HG03575 (cell line): ENCODE measurements at regions not wholly inside any gene's neighbourhood (a gene's known extent, or its start where the extent isn't known, plus 50 kb on each side); places are given as distances from the start of the nearest gene placed in this dataset.

ENCODE experiments used
- ATAC-seq: cut with Tn5 transposase; IDR thresholded peaks from one replicate; pipeline ENCODE4 v1.9.1; 2021; ENCODE audit not compliant: unreplicated experiment, insufficient number of reproducible peaks, low FRiP score; ENCODE audit errors: extremely low read depth

DNA sequence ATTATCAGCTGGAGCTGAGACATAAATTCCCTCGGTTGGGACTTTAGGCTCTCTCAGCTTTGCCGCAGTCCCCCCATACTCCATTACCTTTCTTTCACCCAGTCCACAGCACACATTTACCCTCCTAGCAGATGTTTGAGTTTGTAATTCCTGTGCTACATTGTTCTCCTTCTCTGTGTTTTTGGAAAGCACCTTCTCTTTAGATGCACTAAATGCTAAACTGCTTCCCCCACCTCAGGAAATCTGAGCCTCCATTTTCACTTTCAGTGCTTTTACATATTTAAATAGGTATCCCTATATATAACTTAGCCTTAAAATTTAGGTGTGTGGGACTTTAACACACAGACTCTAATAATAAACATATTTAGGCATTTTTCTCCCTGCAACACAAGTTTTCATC lies 356.9 kb downstream of the NFIB start:
- ATAC-seq, result no peak

DNA sequence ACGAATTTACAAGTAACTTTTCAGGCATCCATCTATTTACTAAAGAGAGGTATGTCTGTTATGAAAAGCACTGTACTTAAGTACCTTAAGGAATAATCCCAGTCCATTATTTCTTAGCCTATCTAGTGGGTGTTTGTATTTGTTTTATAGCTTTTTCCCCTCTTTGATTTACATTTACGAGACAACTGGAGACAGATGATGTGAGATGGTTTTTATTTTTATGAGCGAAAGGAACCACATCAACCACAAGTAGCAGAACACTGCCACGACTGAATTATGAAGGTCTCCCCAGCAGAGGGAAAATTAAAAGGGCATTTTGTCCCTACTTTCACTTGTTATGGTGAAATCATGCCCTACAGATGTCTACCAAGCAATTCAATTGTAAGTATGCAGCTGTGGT lies 357.8 kb downstream of the NFIB start:
- ATAC-seq, result no peak

DNA sequence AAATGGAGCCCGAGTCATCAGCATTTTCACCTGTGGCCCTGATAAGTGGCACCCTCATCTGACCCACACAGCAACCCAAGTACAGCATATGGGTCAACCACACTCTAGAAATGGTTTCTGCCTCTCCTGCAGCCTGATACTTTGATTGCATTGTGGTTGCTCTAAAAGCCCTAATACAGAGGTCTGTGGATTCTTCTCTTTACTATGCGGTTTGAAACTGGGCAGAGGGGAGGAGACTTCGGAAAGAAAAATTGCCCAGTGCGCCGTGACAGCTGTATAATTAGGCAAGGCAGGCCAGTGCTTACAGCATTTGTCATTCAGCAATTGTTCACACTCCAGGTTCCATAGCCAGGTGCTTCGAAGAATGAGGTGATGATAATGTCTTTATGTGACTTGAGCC lies 361.0 kb downstream of the NFIB start:
- ATAC-seq, result no peak

DNA sequence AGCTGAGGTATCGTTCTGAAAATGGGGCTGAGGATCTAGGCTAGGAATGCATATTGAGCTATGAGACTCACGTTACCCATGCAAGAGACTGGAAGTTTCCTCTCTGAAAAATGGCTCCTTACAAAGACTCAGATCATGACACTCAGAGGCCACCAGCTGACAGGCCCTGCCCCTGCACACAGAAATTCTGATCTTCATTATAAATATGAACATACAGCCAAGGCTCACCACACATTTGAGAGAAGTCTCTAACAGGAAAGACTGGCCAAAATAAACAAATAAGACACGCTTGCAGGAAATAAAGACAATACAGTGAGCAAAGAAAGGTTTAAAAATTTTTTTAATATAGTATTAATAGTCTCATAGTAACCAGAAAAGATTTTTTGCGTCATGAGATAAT lies 365.9 kb downstream of the NFIB start:
- ATAC-seq, result no peak

DNA sequence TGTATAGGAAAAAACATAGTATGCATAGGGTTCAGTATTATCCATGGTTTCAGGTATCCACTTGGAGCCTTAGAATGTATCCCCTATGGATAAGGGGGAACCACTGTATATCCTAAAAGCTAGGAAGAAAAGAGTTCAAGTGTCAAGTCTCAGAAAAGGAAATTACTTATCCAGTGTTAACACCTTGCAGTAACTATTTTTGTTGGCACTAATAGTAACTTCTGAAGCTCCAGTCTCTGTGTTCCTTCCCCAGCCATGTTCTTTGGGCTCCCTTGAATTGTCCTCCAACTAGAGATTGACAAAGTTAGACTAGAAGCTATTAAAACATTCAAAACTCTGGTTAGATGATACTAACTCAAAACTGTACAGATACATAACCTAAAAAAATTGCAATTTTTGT lies 370.8 kb downstream of the NFIB start:
- ATAC-seq, result no peak

DNA sequence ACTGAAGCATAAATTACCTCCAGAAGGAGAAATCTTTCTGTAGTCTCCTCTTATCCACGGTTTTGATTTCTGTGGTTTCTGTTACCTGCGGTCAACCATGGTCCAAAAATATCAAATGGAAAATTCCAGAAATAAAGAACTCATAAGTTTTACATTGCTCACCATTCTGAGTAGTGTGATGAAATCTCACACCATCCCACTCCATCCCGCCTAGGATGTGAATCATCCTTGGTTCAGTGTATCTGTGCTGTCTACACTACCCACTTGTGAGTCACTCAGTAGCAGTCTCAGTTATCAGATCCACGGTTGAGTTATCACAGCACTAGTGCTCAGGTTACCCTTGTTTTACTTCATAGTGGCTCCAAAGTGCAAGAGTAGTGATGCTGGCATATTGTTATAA lies 371.2 kb downstream of the NFIB start:
- ATAC-seq, result no peak

DNA sequence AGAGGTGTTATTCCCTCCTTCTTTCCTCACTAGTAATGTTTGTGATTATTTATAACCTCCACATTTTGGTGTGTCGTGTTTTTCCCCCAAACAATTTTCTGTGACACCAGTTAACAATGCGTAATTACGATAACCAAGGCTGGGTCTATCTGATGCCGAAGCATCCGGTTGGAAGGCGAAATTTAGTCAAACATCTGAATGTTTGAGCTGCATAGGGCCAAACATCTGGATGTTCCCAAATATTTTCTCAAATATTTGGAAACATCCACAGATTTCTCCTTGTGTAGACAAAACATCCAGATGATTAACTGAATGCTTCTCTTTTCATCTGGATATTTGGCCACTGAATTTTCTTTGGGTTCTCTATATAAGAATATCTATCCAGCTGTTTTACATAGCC lies 371.7 kb downstream of the NFIB start:
- no peak for ATAC-seq

DNA sequence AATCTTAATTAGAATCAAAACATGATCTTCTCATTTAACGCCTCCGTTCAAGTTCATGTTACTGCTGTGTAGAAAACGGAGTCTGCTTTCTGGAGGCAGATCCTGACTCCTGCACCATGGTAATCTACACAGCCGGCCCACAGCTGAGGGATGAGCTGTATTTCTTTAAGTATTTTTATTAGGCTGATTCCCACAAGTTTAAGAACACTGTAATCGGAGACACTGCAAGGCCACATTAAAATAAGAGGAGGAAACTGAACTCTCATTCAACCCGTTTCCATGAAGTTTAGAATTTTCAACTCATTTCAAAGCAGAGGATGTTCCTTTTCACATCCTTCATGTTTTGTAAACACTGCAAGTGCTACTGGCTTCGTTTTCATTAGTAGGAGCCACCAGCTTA lies 372.2 kb downstream of the NFIB start:
- no peak for ATAC-seq

DNA sequence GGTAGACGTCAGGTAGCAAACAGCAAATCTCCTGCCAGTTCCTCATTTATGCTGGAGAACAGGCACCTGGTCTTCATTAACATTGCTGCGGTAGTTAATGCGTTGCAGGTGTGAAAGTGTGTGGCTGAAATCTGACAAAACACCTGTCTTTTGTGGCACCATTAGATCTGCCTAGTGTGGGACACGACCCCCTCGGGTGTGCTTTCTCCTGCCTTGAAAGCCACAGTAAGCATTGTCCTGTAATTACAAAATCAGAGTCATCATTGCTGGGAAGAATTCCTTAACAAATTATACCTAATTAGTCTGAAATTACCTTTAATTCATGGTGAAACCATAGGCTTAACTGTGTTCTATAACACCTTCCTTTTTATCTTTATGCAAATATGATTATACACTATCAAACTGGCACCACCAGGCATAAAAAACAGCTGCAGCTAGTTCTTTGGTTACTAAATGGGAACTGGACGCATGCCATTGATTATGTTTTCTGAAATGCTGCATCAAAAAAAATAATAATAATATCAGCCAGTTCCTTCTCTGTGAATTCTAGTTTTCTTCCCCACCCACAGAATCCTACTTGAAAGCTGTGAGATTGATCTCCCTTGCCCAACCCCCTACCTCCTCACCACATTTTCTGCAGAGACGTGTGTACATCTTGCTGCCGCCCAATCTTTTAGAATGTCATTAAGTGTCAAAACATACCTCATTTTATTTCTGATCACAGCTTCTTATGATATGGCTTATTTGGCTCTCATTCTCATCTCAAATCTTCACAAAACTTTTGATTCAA lies 374.0 kb downstream of the NFIB start:
- no peak for ATAC-seq

DNA sequence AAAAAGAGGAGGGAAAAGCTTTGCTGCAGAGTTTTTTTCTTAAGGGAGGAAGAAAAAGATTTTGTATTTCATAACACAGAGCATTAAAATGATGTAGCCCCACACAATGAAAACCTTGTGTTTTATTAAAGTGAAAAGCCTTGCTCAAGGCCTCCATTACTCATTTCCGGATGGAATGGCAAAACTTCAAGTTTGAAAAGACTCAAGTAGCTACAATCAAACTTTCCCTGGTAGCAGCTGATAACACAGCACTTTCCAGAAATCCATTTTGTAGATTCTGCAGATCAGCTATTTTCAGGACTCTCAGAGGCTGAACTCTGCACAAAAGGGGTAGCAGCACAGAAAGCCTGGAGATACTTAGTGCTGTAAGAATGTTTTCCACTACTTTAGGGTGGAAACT lies 374.8 kb downstream of the NFIB start:
- ATAC-seq, result no peak

DNA sequence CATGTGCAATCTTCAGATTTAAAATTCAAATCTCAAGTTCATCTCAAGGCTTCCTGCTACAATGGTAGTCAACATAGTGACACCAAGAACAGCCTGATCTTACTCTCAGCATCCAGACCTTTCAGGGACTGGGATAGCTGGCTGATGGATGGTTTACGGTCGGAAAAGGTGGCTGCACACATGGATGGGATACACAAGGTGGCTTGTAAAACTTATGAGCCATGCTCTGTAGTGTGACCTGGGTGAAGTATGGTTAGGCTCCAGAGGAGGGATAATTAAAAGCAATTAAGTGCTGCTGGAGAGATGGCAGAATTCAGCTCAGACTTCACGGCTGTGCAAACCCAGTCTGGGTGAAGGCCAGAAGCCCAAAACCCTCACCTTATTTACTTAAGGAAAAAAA lies 379.5 kb downstream of the NFIB start:
- no peak for ATAC-seq

DNA sequence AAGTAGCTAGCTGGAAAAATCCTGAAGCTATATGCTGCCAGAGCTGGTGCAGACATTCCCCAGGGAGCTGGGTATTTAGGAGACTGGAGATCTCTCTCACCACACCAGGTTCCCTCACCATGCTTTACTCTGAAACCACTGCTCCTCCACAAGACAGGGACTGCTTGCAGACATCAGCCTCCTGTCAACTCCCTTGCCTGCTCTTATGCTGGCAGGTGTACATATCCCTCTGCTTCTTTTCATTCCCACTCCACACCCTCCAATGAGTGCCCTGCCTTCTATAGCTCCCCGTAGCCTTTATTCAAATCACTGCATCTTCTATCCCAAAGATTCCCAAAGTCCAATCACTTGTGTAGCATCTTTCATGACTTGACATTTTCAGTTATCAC lies 380.7 kb downstream of the NFIB start:
- no peak for ATAC-seq

DNA sequence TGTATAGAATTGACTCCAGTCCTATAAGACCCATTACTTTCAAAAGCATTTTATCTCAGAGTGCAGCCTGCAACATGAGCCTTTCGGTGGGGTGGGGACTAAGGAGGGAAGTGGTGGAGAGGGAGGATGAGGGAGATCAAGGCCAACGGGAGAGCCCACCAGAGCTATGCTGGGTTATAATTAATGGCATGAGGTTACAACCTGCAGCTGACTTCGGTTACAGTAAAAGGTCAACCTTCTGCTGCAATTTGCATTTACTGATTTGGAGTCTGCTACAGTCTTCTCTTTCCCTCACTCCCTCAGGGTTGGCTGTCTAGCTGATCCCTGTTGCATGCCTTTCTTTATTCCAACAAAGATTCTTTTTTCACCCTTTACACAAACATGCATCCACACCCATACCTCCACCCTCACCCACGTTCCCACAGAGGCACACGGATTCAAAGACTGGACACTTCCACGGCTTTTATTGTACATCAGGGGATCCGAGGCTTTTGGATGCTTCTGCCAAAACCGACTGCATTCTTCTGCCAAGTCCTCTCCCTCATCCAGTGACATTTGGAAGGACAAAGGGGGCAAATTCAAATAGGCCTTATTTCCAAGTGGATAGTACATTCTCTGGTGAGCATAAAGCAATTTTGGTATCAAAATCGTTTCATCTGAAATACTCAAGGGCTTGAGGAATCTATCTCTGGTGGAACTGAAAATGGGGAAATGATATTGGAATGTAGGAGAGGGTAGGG lies 381.2 kb downstream of the NFIB start:
- no peak for ATAC-seq

DNA sequence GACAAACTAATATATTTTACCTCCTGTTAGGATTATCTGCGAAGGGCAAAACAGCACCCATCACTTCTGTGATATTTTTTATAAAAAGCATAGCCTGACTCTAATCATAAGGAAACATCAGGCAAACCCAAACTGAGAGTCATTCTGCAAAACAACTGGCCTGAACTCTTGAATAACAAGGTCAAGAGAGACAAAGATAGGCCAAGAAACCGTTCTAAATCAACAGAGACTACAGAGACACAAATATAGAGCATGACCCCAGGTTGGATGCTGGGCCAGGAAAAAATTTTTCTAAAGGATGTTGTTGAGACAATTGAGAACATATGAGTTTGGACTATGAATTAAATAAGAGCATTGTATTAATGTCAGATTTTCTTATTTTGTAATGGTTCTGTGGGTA lies 384.9 kb downstream of the NFIB start:
- no peak for ATAC-seq

DNA sequence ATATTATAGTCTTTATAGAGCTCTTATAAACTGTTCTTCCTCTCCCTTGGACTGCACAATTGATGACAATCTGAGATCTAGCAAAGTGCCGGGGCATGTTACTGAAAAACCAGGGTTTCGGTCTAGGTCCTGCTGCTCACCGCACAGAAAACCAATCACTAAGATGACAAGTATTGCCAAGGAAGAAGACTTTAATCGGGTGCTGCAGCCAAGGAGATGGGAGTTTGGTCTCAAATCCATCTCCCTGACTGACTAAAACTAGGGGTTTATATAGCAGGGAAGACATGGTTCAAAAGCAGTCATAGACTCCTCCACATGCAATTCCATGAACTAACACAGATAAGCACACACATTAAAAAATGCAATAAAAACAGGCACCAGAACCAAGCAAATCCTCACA lies 390.6 kb downstream of the NFIB start:
- ATAC-seq, result no peak

DNA sequence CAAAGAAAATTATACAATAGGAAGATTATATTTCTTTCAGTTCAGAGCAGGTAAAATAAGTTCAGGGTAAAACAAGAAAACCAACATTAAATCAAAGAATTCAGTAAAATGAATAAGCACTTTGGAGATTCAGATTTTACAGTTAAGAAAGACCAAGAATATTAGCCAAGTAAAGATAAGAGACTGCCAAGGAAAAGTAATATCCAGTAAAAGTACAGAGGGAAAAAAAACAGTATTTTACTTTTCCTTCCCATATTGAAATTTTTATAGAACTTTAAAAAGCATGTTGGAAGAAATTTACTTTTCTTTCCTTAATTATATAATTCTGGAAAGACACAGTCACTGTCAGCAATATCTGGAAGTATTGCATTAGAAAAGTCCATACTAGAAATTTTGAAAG lies 393.4 kb downstream of the NFIB start:
- no peak for ATAC-seq

DNA sequence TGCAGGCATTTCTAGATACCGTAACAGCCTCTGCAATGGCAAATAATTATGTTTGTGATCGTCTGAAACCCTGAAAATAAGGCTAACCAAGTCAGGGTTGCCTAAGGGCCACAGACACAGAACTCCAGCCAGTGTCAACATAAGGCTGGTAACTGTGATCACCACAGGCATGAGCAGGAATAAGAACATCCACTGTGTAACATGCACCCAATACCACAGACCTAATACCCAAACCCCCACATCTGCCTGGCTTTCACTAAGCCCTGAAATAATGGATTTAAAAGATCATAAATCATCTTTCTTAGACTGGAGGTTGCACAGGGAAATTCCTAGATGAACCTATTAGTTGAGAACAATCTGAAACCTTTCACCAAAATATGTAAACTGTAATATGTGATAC lies 394.5 kb downstream of the NFIB start:
- ATAC-seq, result no peak

DNA sequence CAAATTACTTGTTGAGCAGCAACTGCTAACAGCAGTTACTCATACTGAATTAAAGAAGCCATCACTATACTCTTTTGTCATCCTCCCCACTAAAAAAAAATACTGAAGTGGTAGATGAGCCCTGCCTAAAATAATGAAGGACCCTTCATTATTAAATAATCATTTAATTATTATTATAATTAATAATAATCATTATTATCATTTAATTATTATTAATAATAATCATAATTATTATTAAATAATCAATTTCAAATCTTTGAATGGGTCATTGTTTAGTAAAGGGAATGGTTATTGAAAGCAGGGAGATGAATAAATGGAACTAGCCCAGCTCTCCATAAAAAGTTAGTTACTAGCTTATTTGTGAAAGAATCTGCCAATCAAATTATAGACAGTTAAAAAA lies 396.4 kb downstream of the NFIB start:
- ATAC-seq, result no peak

DNA sequence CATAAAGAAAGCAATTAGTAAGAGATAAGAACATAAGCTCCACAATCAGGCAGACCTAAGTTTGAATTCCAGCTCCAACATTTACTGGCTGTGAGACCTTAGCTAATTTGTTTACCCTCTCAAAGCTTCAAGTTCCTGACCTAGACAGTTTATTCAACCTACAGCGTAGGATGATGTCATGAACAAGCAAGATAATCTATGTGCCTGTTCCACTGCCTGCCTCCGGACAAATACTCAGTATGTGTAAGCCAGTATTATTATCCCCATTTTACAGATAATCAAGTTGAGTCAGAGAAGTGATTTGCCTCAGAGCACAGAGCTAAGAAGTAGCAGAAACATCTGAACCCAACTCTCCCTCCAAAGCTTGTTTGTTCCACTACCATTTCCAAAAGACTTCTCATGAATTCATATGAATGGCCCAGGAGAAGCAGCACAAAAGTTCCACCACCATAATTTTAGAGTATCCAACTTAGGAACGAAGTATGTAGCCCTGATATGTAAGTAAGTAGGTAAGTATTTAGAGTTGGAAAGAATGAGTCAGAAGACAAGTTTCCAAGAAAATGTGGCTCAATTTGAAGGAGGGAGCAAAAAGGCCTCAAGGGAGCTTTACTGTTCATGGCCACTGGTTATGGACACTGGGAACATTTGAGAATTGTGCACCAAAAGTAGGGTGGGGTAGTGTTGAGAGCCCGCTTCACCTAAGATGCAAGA lies 398.2 kb downstream of the NFIB start:
- ATAC-seq, result no peak

DNA sequence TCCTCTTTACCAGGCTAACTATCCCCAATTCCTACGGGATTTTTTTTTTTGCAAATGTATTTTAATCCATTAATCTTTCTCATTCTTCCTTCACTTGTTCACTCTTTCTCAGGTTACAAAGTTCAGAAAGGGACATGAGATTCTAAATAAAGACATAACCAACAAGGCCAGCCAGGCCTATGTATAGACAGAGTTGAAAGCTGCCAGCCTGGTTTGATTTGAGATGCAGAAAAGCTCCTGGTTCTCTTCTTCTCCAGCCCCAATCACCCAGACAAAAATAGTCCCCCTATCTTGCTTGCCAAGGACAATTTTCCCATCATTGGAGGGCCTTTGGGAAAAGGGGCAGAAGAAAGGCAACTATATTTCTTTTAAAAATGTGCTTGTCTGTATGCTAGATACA lies 398.8 kb downstream of the NFIB start:
- no peak for ATAC-seq
